NT2/D1 (cell line): ENCODE measurements at regions not wholly inside any gene's neighbourhood (a gene's known extent, or its start where the extent isn't known, plus 50 kb on each side); places are given as distances from the start of the nearest gene placed in this dataset.

ENCODE experiments used
- YY1 ChIP-seq: IDR thresholded peaks from 2 replicates; pipeline ENCODE4 v1.6.1; 2011; ENCODE audit not compliant: insufficient read length, insufficient read depth
- ZNF274 ChIP-seq: IDR thresholded peaks from 2 replicates; pipeline ENCODE4 v1.6.1; 2011; ENCODE audit warnings: mild to moderate bottlenecking, low read depth, low read length

DNA sequence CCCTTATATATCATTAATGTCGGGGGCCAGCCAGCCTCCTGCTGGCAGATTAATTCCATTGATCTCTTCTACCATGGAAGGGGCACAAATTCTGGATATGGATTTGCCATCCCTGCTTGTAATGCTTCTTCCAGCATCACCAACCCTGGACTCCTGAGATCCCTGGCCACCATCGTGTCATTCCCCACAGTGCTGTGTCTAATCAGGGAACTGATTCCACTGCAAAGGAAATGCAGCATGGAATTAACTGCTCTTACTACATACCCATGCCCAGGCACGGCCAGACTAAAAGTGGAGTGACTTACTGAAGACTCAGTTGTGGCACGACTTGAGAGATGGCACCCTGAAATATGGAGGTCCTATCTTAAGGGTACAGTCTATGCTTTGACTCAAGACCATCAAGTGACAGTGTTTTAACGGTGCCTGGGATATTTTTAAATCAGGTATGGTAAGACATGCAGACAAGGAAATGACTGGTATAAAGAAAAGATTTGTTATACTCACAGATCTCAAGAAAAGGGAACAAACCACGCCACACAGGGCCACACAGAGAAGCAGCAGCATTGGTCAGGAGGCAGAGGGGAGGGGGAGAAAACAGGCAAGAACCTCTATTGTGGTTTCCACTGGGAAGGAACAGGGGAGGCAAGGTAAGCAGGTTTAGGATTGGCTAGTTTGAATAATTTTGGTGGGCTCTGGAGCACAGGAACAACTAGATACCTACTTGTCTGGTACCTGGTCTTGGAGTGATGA, 65.1 kb downstream of the IGLL5 start:
- TF ChIP-seq ZNF274 (no peak), YY1 (no peak)
